ENCODE measurements at regions not wholly inside any gene's neighbourhood (a gene's known extent, or its start where the extent isn't known, plus 50 kb on each side); places are given as distances from the start of the nearest gene placed in this dataset.

DNA sequence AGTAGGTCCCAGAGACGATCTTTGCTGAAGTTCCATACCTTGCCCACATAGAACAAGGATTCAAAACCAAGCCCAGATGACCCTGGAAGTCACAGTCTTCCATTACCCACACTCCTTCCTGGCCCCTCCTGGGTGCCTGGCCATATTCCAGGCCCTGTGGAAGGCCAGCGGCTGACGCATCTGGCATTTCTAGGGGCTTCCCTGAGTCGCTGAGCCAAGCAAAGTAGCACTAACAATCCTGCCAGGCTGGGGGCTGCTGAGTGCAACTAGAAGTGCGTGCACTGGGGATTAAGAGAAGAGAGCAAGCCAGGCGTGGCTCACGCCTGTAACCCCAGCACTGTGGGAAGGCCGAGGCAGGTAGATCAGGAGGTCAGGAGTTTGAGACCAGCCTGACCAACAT, 175.2 kb upstream of the CPEB2 start:
- Histone ChIP-seq H3K4me1 (no peaks in the 10 kb centered on the region), H2AFZ (replicated peaks) (no peak overlapping the region), H3K9me3 (ENCODE audit: low read depth) (no peaks in the 10 kb centered on the region), H3K79me2 (ENCODE audit: low read depth) (no peaks in the 10 kb centered on the region), H3K4me2 (no peak overlapping the region), H3K27ac (no peak overlapping the region), H3K36me3 (no peaks in the 10 kb centered on the region), H4K20me1 (ENCODE audit: low read depth) (no peaks in the 10 kb centered on the region), H3K9ac (no peak overlapping the region), H3K27me3 (no peaks in the 10 kb centered on the region), H3K4me3 (no peak overlapping the region), H3F3A (ENCODE audit: low read depth) (no peaks in the 10 kb centered on the region)
- H3K4me3 Mint-ChIP-seq: no peak overlapping the region
- H3K27me3 Mint-ChIP-seq (ENCODE audit: insufficient read depth, low read depth): peaks cover 8% of the 10 kb centered on the region
- no peak overlapping the region for H3K27ac Mint-ChIP-seq
- no peak for TF ChIP-seq EZH2 (IDR thresholded peaks at IDR 0.05)
- TF ChIP-seq, protein P1, sequence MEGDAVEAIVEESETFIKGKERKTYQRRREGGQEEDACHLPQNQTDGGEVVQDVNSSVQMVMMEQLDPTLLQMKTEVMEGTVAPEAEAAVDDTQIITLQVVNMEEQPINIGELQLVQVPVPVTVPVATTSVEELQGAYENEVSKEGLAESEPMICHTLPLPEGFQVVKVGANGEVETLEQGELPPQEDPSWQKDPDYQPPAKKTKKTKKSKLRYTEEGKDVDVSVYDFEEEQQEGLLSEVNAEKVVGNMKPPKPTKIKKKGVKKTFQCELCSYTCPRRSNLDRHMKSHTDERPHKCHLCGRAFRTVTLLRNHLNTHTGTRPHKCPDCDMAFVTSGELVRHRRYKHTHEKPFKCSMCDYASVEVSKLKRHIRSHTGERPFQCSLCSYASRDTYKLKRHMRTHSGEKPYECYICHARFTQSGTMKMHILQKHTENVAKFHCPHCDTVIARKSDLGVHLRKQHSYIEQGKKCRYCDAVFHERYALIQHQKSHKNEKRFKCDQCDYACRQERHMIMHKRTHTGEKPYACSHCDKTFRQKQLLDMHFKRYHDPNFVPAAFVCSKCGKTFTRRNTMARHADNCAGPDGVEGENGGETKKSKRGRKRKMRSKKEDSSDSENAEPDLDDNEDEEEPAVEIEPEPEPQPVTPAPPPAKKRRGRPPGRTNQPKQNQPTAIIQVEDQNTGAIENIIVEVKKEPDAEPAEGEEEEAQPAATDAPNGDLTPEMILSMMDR (IDR thresholded peaks at IDR 0.05): no peak
- no peak for TF ChIP-seq EZH2phosphoT487 (IDR thresholded peaks at IDR 0.05)
- peaks cover 5% of the 10 kb centered on the region for H3K4me1 Mint-ChIP-seq
- H3K9me3 Mint-ChIP-seq: no peaks in the 10 kb centered on the region
- H3K36me3 Mint-ChIP-seq: no peaks in the 10 kb centered on the region
- DNase-seq (ENCODE audit: low spot score): no peak

DNA sequence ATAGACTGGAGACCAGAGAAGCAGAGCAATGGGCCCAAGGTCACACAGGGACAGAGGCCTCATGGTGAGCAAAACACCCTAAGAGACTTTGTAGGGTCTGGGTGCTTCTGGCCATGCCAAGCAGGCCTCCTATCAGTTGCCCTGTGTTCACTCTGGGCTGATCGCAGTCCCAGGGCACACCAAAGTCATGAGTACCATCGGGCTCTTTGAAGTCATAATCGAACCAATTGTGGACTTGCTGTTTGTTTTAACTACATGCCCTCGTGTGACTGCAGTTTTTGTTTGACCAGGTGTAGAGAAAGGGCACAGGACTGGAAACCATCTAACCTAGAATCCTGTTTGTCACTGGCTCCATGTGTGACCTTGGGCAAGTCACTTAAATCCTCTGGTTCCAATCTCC, 172.5 kb upstream of the CPEB2 start:
- TF ChIP-seq, protein P1 (IDR thresholded peaks at IDR 0.05): no peak
- TF ChIP-seq EZH2phosphoT487 (IDR thresholded peaks at IDR 0.05): no peak
- no peak for TF ChIP-seq EZH2 (IDR thresholded peaks at IDR 0.05)
- Mint-ChIP-seq H3K4me3 (no peak overlapping the region), H3K27me3 (ENCODE audit: insufficient read depth, low read depth) (peaks cover 4% of the 10 kb centered on the region), H3K36me3 (no peaks in the 10 kb centered on the region), H3K27ac (no peak overlapping the region), H3K4me1 (peaks cover 5% of the 10 kb centered on the region), H3K9me3 (no peaks in the 10 kb centered on the region)
- Histone ChIP-seq H3K4me1 (no peaks in the 10 kb centered on the region), H3F3A (ENCODE audit: low read depth) (no peaks in the 10 kb centered on the region), H3K9ac (no peak overlapping the region), H3K36me3 (no peaks in the 10 kb centered on the region), H3K9me3 (ENCODE audit: low read depth) (no peaks in the 10 kb centered on the region), H2AFZ (replicated peaks) (no peak overlapping the region), H3K4me2 (no peak overlapping the region), H3K27ac (no peak overlapping the region), H3K79me2 (ENCODE audit: low read depth) (no peaks in the 10 kb centered on the region), H3K27me3 (no peaks in the 10 kb centered on the region), H3K4me3 (no peak overlapping the region), H4K20me1 (ENCODE audit: low read depth) (no peaks in the 10 kb centered on the region)
- DNase-seq (ENCODE audit: low spot score): no peak

- H3K27me3 ChIP-seq: no peaks in the 10 kb centered on the region
- H3K4me1 Mint-ChIP-seq: peaks cover 5% of the 10 kb centered on the region
- no peak overlapping the region for H3K4me3 ChIP-seq
- no peaks in the 10 kb centered on the region for H3K36me3 Mint-ChIP-seq
- no peak overlapping the region for H3K27ac Mint-ChIP-seq
- no peaks in the 10 kb centered on the region for H3K4me1 ChIP-seq
- no peak overlapping the region for H2AFZ ChIP-seq (replicated peaks)
- peaks cover 4% of the 10 kb centered on the region for H3K27me3 Mint-ChIP-seq (ENCODE audit: insufficient read depth, low read depth)
- H3K4me2 ChIP-seq: no peak overlapping the region
- DNase-seq (ENCODE audit: low spot score): no peak
- no peaks in the 10 kb centered on the region for H3K36me3 ChIP-seq
- peaks cover 10% of the 10 kb centered on the region for H3F3A ChIP-seq (ENCODE audit: low read depth)
- H4K20me1 ChIP-seq (ENCODE audit: low read depth): no peaks in the 10 kb centered on the region
- no peaks in the 10 kb centered on the region for H3K79me2 ChIP-seq (ENCODE audit: low read depth)
- TF ChIP-seq EZH2 (IDR thresholded peaks at IDR 0.05) (no peak), EZH2phosphoT487 (IDR thresholded peaks at IDR 0.05) (no peak)
- TF ChIP-seq, protein P1 (IDR thresholded peaks at IDR 0.05): no peak
- no peaks in the 10 kb centered on the region for H3K9me3 Mint-ChIP-seq
- no peaks in the 10 kb centered on the region for H3K9me3 ChIP-seq (ENCODE audit: low read depth)
- H3K4me3 Mint-ChIP-seq: no peak overlapping the region
- no peak overlapping the region for H3K27ac ChIP-seq
- H3K9ac ChIP-seq: no peak overlapping the region
These were observed 170.9 kb upstream of the CPEB2 start for GRCh38 chr4:14831416-14831815.
